Natural killer cell (primary cell): ENCODE measurements at regions not wholly inside any gene's neighbourhood (a gene's known extent, or its start where the extent isn't known, plus 50 kb on each side); places are given as distances from the start of the nearest gene placed in this dataset.
"Not testable (repeated sequence)": the region's sequence is repeated elsewhere in the genome, so short reads cannot be mapped to it uniquely, and the experiment has no call there.

Experiments
- ATAC-seq, 3 donors: fragments of 150-1000 bp in 2 of 3; fragments of 200-7000 bp in 1 of 3; cut with Tn5 transposase; 1 replicate in 1 of 3; 2 replicates in 2 of 3; pipeline ENCODE4 v1.10.0; 2021; ENCODE audit warnings: mild to moderate bottlenecking in 2 of 3, moderate library complexity in 2 of 3
- DNase-seq, 2 donors: peaks; one replicate each; pipeline versions ENCODE4 v3.0.0 to v3.0.0-alpha.2; 2013 to 2021; ENCODE audit warnings: mixed read lengths in 1 of 2
- H3K27ac ChIP-seq: one replicate; pipeline ENCODE4 v1.5.1; 2013; ENCODE audit warnings: mild to moderate bottlenecking, low read length
- H3K27me3 ChIP-seq: one replicate; pipeline ENCODE4 v1.6.1; 2013; ENCODE audit warnings: low read length; ENCODE audit not compliant: control insufficient read depth, insufficient read depth
- H3K36me3 ChIP-seq: one replicate; pipeline ENCODE4 v1.6.1; 2013; ENCODE audit warnings: low read length; ENCODE audit not compliant: control insufficient read depth, insufficient read depth
- H3K4me1 ChIP-seq: one replicate; pipeline ENCODE4 v1.6.1; 2013; ENCODE audit warnings: low read length; ENCODE audit not compliant: control insufficient read depth, insufficient read depth
- H3K4me3 ChIP-seq: one replicate; pipeline ENCODE4 v1.5.1; 2013; ENCODE audit warnings: low read length
- H3K9me3 ChIP-seq: one replicate; pipeline ENCODE4 v1.6.1; 2013; ENCODE audit warnings: low read length; ENCODE audit not compliant: control insufficient read depth, insufficient read depth
- H3K27ac Mint-ChIP-seq, 2 donors: one replicate each; pipeline ENCODE4 v1.8.0; 2022; ENCODE audit warnings: mild to moderate bottlenecking in 2 of 2, mixed read lengths in 2 of 2, moderate library complexity in 1 of 2
- H3K27me3 Mint-ChIP-seq, 2 donors: one replicate each; pipeline ENCODE4 v1.8.0; 2022; ENCODE audit warnings: low read depth in 2 of 2, mixed read lengths in 2 of 2
- H3K36me3 Mint-ChIP-seq: one replicate; pipeline ENCODE4 v1.8.0; 2022; ENCODE audit warnings: mixed read lengths
- H3K4me1 Mint-ChIP-seq, 2 donors: one replicate each; pipeline ENCODE4 v1.8.0; 2022; ENCODE audit warnings: mixed read lengths in 2 of 2
- H3K4me3 Mint-ChIP-seq: one replicate; pipeline ENCODE4 v1.8.0; 2022; ENCODE audit warnings: mild to moderate bottlenecking, moderate library complexity, mixed read lengths
- H3K9me3 Mint-ChIP-seq, 2 donors: one replicate each; pipeline ENCODE4 v1.8.0; 2022; ENCODE audit warnings: mixed read lengths in 2 of 2
- CTCF ChIP-seq: fragments of 200-600 bp; IDR thresholded peaks from one replicate; pipeline ENCODE4 v1.8.0; 2022; ENCODE audit warnings: antibody characterized with exemption
- WGBS: methylation state at CpG from one replicate; pipeline ENCODE4 v1.1.7; 2013; ENCODE audit warnings: missing lambda C conversion rate; ENCODE audit not compliant: insufficient coverage; 5-methylcytosine and 5-hydroxymethylcytosine counted together
- intact Hi-C: fragments of 100-400 bp; cut with micrococcal nuclease; formaldehyde crosslinking; loops from one replicate; pipeline ENCODE4 v1.14.2; 2022

- DNase-seq (no peak), ATAC-seq (no peak)
- Mint-ChIP-seq H3K4me1 (no peaks in the 10 kb centered on the region), H3K36me3 (peaks cover 5% of the 10 kb centered on the region), H3K9me3 (peaks cover 7% of the 10 kb centered on the region in 2 donors), H3K27me3 (no peaks in the 10 kb centered on the region), H3K4me3 (no peak overlapping the region), H3K27ac (no peak overlapping the region)
- WGBS: 100% methylated on average over 1 of the region's 1 CpG
- TF ChIP-seq CTCF: no peak
- Histone ChIP-seq H3K4me1 (no peaks in the 10 kb centered on the region), H3K4me3 (no peak overlapping the region), H3K27me3 (no peaks in the 10 kb centered on the region), H3K9me3 (peaks cover 2% of the 10 kb centered on the region), H3K36me3 (no peaks in the 10 kb centered on the region), H3K27ac (no peak overlapping the region)
- intact Hi-C loops: no loop called here
Observed at GRCh38 chr10:53361281-53361680, 588.7 kb upstream of the MBL2 start.

GRCh38 chr10:53358978-53359377 is 586.4 kb upstream of the MBL2 start:
- H3K36me3 Mint-ChIP-seq, H3K4me1 ChIP-seq, H3K27ac Mint-ChIP-seq, H3K27me3 ChIP-seq, H3K4me1 Mint-ChIP-seq, H3K36me3 ChIP-seq, H3K4me3 ChIP-seq, H3K27me3 Mint-ChIP-seq, intact Hi-C loops, H3K4me3 Mint-ChIP-seq, H3K9me3 Mint-ChIP-seq, H3K27ac ChIP-seq, DNase-seq, H3K9me3 ChIP-seq, ATAC-seq: not testable (repeated sequence)
- WGBS: 83% methylated on average over 3 of the region's 4 CpGs

GRCh38 chr10:53358536-53358935 is 586.0 kb upstream of the MBL2 start:
- WGBS: 75% methylated on average over 2 of the region's 4 CpGs
- no peak for TF ChIP-seq CTCF
- no peaks in the 10 kb centered on the region for H3K4me1 Mint-ChIP-seq

GRCh38 chr10:53357587-53357986 is 585.0 kb upstream of the MBL2 start:
- intact Hi-C loops: no loop called here
- H3K36me3 Mint-ChIP-seq: peaks cover 5% of the 10 kb centered on the region
- Histone ChIP-seq H3K4me1 (no peaks in the 10 kb centered on the region), H3K36me3 (no peaks in the 10 kb centered on the region), H3K27me3 (no peaks in the 10 kb centered on the region), H3K4me3 (no peak overlapping the region), H3K9me3 (peaks cover 2% of the 10 kb centered on the region), H3K27ac (no peak overlapping the region)
- no peaks in the 10 kb centered on the region for H3K27me3 Mint-ChIP-seq
- DNase-seq: no peak
- no peak for ATAC-seq
- TF ChIP-seq CTCF: no peak
- H3K9me3 Mint-ChIP-seq: peaks cover 2 to 7% of the 10 kb centered on the region in 2 donors
- H3K4me1 Mint-ChIP-seq: no peaks in the 10 kb centered on the region
- no peak overlapping the region for H3K27ac Mint-ChIP-seq
- H3K4me3 Mint-ChIP-seq: no peak overlapping the region

More at GRCh38 chr10:53358536-53358935, 586.0 kb upstream of the MBL2 start:
- H3K4me1 ChIP-seq: no peaks in the 10 kb centered on the region
- intact Hi-C loops: no loop called here
- Mint-ChIP-seq H3K36me3 (peaks cover 5% of the 10 kb centered on the region), H3K27me3 (no peaks in the 10 kb centered on the region), H3K4me3 (no peak overlapping the region), H3K27ac (no peak overlapping the region), H3K9me3 (peaks cover 2 to 7% of the 10 kb centered on the region in 2 donors)
- no peaks in the 10 kb centered on the region for H3K27me3 ChIP-seq
- peaks cover 2% of the 10 kb centered on the region for H3K9me3 ChIP-seq
- ATAC-seq (no peak), DNase-seq (no peak)
- H3K36me3 ChIP-seq: no peaks in the 10 kb centered on the region
- H3K4me3 ChIP-seq: no peak overlapping the region
- no peak overlapping the region for H3K27ac ChIP-seq
